ENCODE measurements at regions not wholly inside any gene's neighbourhood (a gene's known extent, or its start where the extent isn't known, plus 50 kb on each side); places are given as distances from the start of the nearest gene placed in this dataset.
A peak's percentile ranks its signal among the peaks of the same experiment; 100 is the strongest.

- TF ChIP-seq, protein P1, sequence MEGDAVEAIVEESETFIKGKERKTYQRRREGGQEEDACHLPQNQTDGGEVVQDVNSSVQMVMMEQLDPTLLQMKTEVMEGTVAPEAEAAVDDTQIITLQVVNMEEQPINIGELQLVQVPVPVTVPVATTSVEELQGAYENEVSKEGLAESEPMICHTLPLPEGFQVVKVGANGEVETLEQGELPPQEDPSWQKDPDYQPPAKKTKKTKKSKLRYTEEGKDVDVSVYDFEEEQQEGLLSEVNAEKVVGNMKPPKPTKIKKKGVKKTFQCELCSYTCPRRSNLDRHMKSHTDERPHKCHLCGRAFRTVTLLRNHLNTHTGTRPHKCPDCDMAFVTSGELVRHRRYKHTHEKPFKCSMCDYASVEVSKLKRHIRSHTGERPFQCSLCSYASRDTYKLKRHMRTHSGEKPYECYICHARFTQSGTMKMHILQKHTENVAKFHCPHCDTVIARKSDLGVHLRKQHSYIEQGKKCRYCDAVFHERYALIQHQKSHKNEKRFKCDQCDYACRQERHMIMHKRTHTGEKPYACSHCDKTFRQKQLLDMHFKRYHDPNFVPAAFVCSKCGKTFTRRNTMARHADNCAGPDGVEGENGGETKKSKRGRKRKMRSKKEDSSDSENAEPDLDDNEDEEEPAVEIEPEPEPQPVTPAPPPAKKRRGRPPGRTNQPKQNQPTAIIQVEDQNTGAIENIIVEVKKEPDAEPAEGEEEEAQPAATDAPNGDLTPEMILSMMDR (IDR thresholded peaks at IDR 0.05), result peak; percentile 35
- TF ChIP-seq ZFX (IDR thresholded peaks at IDR 0.05; ENCODE audit: borderline replicate concordance), result no peak
These were observed 726.6 kb downstream of the TRAM1L1 start for GRCh38 chr4:116358633-116359222.

All from 22Rv1 (cell line).